ENCODE measurements at regions not wholly inside any gene's neighbourhood (a gene's known extent, or its start where the extent isn't known, plus 50 kb on each side); places are given as distances from the start of the nearest gene placed in this dataset.

- Histone ChIP-seq H3K4me3 (no peak overlapping the region), H3K27ac (no peak overlapping the region), H3K36me3 (no peaks in the 10 kb centered on the region), H3K27me3 (peaks cover 0 to 4% (median 0%) of the 10 kb centered on the region in 3 donors), H3K4me1 (no peaks in the 10 kb centered on the region), H3K9me3 (peaks cover 0 to 4% (median 0%) of the 10 kb centered on the region in 4 donors)
- TF ChIP-seq POLR2AphosphoS5 (IDR thresholded peaks at IDR 0.05) (no peak), POLR2A (IDR thresholded peaks at IDR 0.05) (no peak), CTCF (IDR thresholded peaks at IDR 0.05) (no peak), EP300 (IDR thresholded peaks at IDR 0.05) (no peak)
- intact Hi-C loops (cut with DNase I; ENCODE audit: low total_unique reads), result no loop called here
- no peak for DNase-seq
- WGBS, 5 donors, result 81 to 92% (median 84%) methylated on average over 9 of the region's 9 CpGs
These were observed 502.6 kb downstream of the IRX1 start for GRCh38 chr5:4098226-4098625.

DNA sequence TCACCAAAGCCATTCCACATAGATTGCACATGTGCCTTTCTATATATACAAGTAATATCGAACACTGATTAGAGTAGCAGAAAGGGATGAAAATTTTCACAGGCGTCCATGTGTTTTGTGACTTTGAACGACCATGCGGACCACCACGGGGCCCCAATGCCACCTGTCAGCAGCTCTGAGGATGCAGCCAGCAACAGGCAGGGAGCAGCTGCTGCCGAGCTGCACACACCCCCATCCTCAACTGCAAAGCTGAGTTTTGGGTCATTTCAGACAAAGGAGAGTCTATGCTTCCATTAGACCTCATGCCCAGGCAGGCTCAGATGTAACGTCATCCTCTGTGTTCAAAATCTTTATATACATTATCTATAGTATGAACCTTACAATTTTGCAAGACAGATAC lies 503.8 kb downstream of the IRX1 start:
- 60 to 74% (median 68%) methylated on average over 7 of the region's 7 CpGs for WGBS, 5 donors
- TF ChIP-seq POLR2A (IDR thresholded peaks at IDR 0.05), result no peak
- no peak for TF ChIP-seq EP300 (IDR thresholded peaks at IDR 0.05)
- no peak for TF ChIP-seq POLR2AphosphoS5 (IDR thresholded peaks at IDR 0.05)
- TF ChIP-seq CTCF (IDR thresholded peaks at IDR 0.05), result no peak

DNA sequence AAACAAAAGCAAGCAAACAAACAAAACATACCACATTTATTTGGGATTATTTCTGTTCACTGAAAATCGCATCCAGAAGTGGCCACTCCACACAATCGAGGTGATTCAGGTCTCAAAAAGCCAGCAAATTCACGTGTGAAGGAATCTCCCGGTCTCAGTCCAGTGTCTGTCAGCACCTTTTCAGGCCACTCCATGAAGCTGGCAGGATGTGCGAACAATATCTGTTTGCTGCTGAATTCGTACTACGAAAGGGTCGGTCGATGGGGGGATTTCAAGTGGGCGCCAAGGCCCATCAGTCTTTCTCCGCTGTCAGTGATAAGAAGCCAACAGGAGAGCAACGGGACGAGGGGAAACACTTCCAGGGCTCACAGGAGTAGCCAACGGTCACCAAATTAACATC lies 505.1 kb downstream of the IRX1 start:
- no peak overlapping the region for H3K27ac ChIP-seq
- 40 to 65% (median 46%) methylated on average over 14 of the region's 14 CpGs for WGBS, 5 donors

More for the DNA sequence above, 503.8 kb downstream of the IRX1 start:
- no peaks in the 10 kb centered on the region for H3K4me1 ChIP-seq
- no peak overlapping the region for H3K4me3 ChIP-seq
- H3K27ac ChIP-seq, result no peak overlapping the region
- H3K27me3 ChIP-seq, result peaks cover 0 to 4% (median 0%) of the 10 kb centered on the region in 3 donors
- no peak for DNase-seq
- intact Hi-C loops (cut with DNase I; ENCODE audit: low total_unique reads), result no loop called here
- no peaks in the 10 kb centered on the region for H3K36me3 ChIP-seq
- H3K9me3 ChIP-seq, result peaks cover 0 to 4% (median 0%) of the 10 kb centered on the region in 4 donors

DNA sequence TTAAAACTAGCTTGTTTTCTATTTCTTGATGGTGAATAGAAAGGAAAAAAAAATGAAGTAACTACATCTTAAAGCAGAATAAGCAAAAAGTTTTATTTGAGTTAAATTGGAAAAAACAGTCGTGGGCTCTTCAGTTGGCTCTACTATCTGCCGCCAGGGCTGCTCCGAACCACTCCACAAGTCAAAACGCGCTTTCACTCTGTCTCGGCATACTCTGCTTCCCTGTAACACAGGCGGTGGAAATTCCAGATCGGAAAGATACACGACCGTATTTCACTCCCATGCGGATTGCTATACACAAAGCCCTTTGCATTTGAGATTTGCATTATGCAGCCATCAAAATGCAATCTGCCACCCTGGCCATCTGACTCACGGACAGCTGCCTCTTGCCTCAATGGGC lies 505.6 kb downstream of the IRX1 start:
- no peaks in the 10 kb centered on the region for H3K4me1 ChIP-seq
- 75 to 84% (median 77%) methylated on average over 12 of the region's 12 CpGs for WGBS, 5 donors

More for the DNA sequence above, 505.1 kb downstream of the IRX1 start:
- intact Hi-C loops (cut with DNase I; ENCODE audit: low total_unique reads), result no loop called here
- TF ChIP-seq POLR2AphosphoS5 (IDR thresholded peaks at IDR 0.05) (no peak), CTCF (IDR thresholded peaks at IDR 0.05) (no peak), POLR2A (IDR thresholded peaks at IDR 0.05) (no peak), EP300 (IDR thresholded peaks at IDR 0.05) (no peak)
- H3K9me3 ChIP-seq, result no peaks in the 10 kb centered on the region
- no peak overlapping the region for H3K4me3 ChIP-seq
- DNase-seq, result no peak
- peaks cover 0 to 4% (median 0%) of the 10 kb centered on the region in 3 donors for H3K27me3 ChIP-seq
- H3K4me1 ChIP-seq, result no peaks in the 10 kb centered on the region
- H3K36me3 ChIP-seq, result no peaks in the 10 kb centered on the region

More for the DNA sequence above, 505.6 kb downstream of the IRX1 start:
- TF ChIP-seq CTCF (IDR thresholded peaks at IDR 0.05) (no peak), POLR2AphosphoS5 (IDR thresholded peaks at IDR 0.05) (no peak), EP300 (IDR thresholded peaks at IDR 0.05) (no peak), POLR2A (IDR thresholded peaks at IDR 0.05) (no peak)
- Histone ChIP-seq H3K4me3 (no peak overlapping the region), H3K36me3 (no peaks in the 10 kb centered on the region), H3K9me3 (no peaks in the 10 kb centered on the region), H3K27ac (no peak overlapping the region), H3K27me3 (peaks cover 0 to 4% (median 0%) of the 10 kb centered on the region in 3 donors)
- DNase-seq, result no peak
- intact Hi-C loops (cut with DNase I; ENCODE audit: low total_unique reads), result no loop called here
